GM23338 (cell line): ENCODE measurements at regions not wholly inside any gene's neighbourhood (a gene's known extent, or its start where the extent isn't known, plus 50 kb on each side); places are given as distances from the start of the nearest gene placed in this dataset.

Experiments used
- ATAC-seq: fragments of 200-7000 bp; cut with Tn5 transposase; 3 replicates; pipeline ENCODE4 v1.9.1; 2020
- DNase-seq: peaks from one replicate; pipeline ENCODE4 v3.0.0-alpha.2; 2015; ENCODE audit warnings: low spot score
- H2AFZ ChIP-seq: fragments of 200-600 bp; sonication (generic); 2 replicates; pipeline ENCODE4 v1.8.0; 2016; ENCODE audit warnings: antibody characterized with exemption, mild to moderate bottlenecking, moderate library complexity
- H3F3A ChIP-seq: fragments of 200-600 bp; sonication (generic); replicated peaks from 2 replicates; pipeline ENCODE4 v1.8.0; 2017; ENCODE audit warnings: antibody characterized with exemption, mixed run types, low read depth
- H3K27ac ChIP-seq: fragments of 200-600 bp; sonication (generic); 2 replicates; pipeline ENCODE4 v1.6.1; 2016; ENCODE audit warnings: low read depth
- H3K27me3 ChIP-seq: fragments of 200-600 bp; sonication (generic); 2 replicates; pipeline ENCODE4 v1.8.0; 2016; ENCODE audit warnings: mild to moderate bottlenecking, mixed run types, moderate library complexity; ENCODE audit not compliant: insufficient read depth
- H3K36me3 ChIP-seq: fragments of 200-600 bp; sonication (generic); 2 replicates; pipeline ENCODE4 v1.8.0; 2016; ENCODE audit warnings: mild to moderate bottlenecking; ENCODE audit not compliant: insufficient read depth
- H3K4me1 ChIP-seq: fragments of 200-600 bp; sonication (generic); 2 replicates; pipeline ENCODE4 v1.8.0; 2016; ENCODE audit warnings: mild to moderate bottlenecking, moderate library complexity; ENCODE audit not compliant: insufficient read depth
- H3K4me2 ChIP-seq: fragments of 200-600 bp; sonication (generic); 2 replicates; pipeline ENCODE4 v1.7.1; 2017; ENCODE audit warnings: mixed run types
- H3K4me3 ChIP-seq: fragments of 200-600 bp; sonication (generic); 2 replicates; pipeline ENCODE4 v1.6.1; 2016; ENCODE audit warnings: mixed run types
- H3K79me2 ChIP-seq: fragments of 200-600 bp; sonication (generic); replicated peaks from 2 replicates; pipeline ENCODE4 v1.8.0; 2017; ENCODE audit warnings: mild to moderate bottlenecking; ENCODE audit not compliant: insufficient read depth
- H3K9me2 ChIP-seq: fragments of 200-600 bp; sonication (generic); 2 replicates; pipeline ENCODE4 v1.8.0; 2017; ENCODE audit not compliant: insufficient read depth
- H4K20me1 ChIP-seq: fragments of 200-600 bp; sonication (generic); replicated peaks from 2 replicates; pipeline ENCODE4 v1.8.0; 2017; ENCODE audit warnings: mild to moderate bottlenecking; ENCODE audit not compliant: insufficient read depth
- H3K27ac Mint-ChIP-seq: 2 replicates; pipeline ENCODE4 v1.8.0; 2020; ENCODE audit warnings: inconsistent platforms, mild to moderate bottlenecking, moderate library complexity, mixed read lengths
- H3K27me3 Mint-ChIP-seq: 3 replicates; pipeline ENCODE4 v1.8.0; 2022; ENCODE audit warnings: low read depth, mild to moderate bottlenecking, moderate library complexity, mixed read lengths, inconsistent platforms; ENCODE audit not compliant: insufficient read depth, poor library complexity
- H3K36me3 Mint-ChIP-seq: 3 replicates; pipeline ENCODE4 v1.8.0; 2021; ENCODE audit warnings: low read depth, mild to moderate bottlenecking, inconsistent platforms, moderate library complexity, mixed read lengths
- H3K4me1 Mint-ChIP-seq: 3 replicates; pipeline ENCODE4 v1.8.0; 2020; ENCODE audit warnings: mild to moderate bottlenecking, inconsistent platforms, mixed read lengths
- H3K4me3 Mint-ChIP-seq: 3 replicates; pipeline ENCODE4 v1.8.0; 2021; ENCODE audit warnings: moderate library complexity, mild to moderate bottlenecking, inconsistent platforms, mixed read lengths
- H3K9me3 Mint-ChIP-seq: 3 replicates; pipeline ENCODE4 v1.8.0; 2020; ENCODE audit warnings: moderate library complexity, mild to moderate bottlenecking, inconsistent platforms, mixed read lengths
- CTCF ChIP-seq, 2 experiments: fragments of 200-600 bp in 1 of 2; sonication (generic) in 1 of 2; conservative IDR thresholded peaks; 2 replicates each; pipeline versions ENCODE4 v1.5.1 to v1.6.1; 2016 to 2017; ENCODE audit warnings: antibody characterized with exemption in 2 of 2, low read depth in 2 of 2, mild to moderate bottlenecking in 2 of 2, moderate library complexity in 1 of 2
- EZH2 ChIP-seq: fragments of 200-600 bp; sonication (generic); IDR thresholded peaks from one replicate; pipeline ENCODE4 v1.8.0; 2017; ENCODE audit warnings: antibody characterized with exemption, mild to moderate bottlenecking, low read depth; ENCODE audit not compliant: unreplicated experiment
- NANOG ChIP-seq: IDR thresholded peaks from 2 replicates; pipeline ENCODE4 v1.6.1; 2016; ENCODE audit warnings: antibody characterized with exemption, borderline replicate concordance
- POLR2AphosphoS5 ChIP-seq: IDR thresholded peaks from 2 replicates; pipeline ENCODE4 v1.6.1; 2016; ENCODE audit warnings: antibody characterized with exemption, low read depth
- REST ChIP-seq: IDR thresholded peaks from one replicate; pipeline ENCODE4 v1.6.1; 2018; ENCODE audit warnings: antibody characterized with exemption; ENCODE audit not compliant: unreplicated experiment
- STAT1 ChIP-seq: IDR thresholded peaks from one replicate; pipeline ENCODE4 v1.6.1; 2016; ENCODE audit warnings: antibody characterized with exemption; ENCODE audit not compliant: unreplicated experiment
- ZNF114 ChIP-seq: fragments of 250-450 bp; sonication (Bioruptor Pico); IDR thresholded peaks from 2 replicates; pipeline ENCODE4 v1.5.0; 2020; ENCODE audit warnings: mild to moderate bottlenecking, moderate library complexity
- ZNF331 ChIP-seq: fragments of 250-450 bp; sonication (Bioruptor Pico); IDR thresholded peaks from 2 replicates; pipeline ENCODE4 v1.5.0; 2020; ENCODE audit warnings: low read depth, mild to moderate bottlenecking, moderate library complexity

- Histone ChIP-seq H3K27me3 (no peaks in the 10 kb centered on the region), H2AFZ (peak overlapping the region; percentile 99), H3K27ac (no peak overlapping the region), H3K4me3 (peak overlapping the region; percentile 55), H3K9me2 (no peaks in the 10 kb centered on the region), H3K4me2 (peak overlapping the region; percentile 76), H3F3A (0 out of 2 replicates have a peak, but pooled peaks cover 2% of the 10 kb centered on the region), H3K36me3 (no peaks in the 10 kb centered on the region), H4K20me1 (no peaks in the 10 kb centered on the region), H3K4me1 (peaks cover 16% of the 10 kb centered on the region; the same call in 1 of the 2 replicates), H3K79me2 (no peaks in the 10 kb centered on the region)
- Mint-ChIP-seq H3K9me3 (peaks cover 3% of the 10 kb centered on the region; the same call in 2 of the 3 replicates), H3K36me3 (no peaks in the 10 kb centered on the region), H3K27me3 (peaks cover 8% of the 10 kb centered on the region), H3K4me1 (peaks cover 21% of the 10 kb centered on the region), H3K27ac (no peak overlapping the region), H3K4me3 (peak overlapping the region; percentile 41)
- ATAC-seq (peak; percentile 80), DNase-seq (peak; percentile 68)
- TF ChIP-seq CTCF (conservative IDR thresholded peaks at IDR 0.05; ENCODE audit: low read depth in 2 of 2) (peak; percentile 21; a peak in 2 of 4 replicates), ZNF331 (no peak), REST (no peak)
These were observed 54.9 kb downstream of the ZBTB9 start for GRCh38 chr6:33508935-33509926.

- no peak overlapping the region for H3K4me2 ChIP-seq
- H3K27ac ChIP-seq: no peak overlapping the region
- Mint-ChIP-seq H3K27ac (no peak overlapping the region), H3K9me3 (no peaks in the 10 kb centered on the region), H3K27me3 (peaks cover 4% of the 10 kb centered on the region), H3K36me3 (no peaks in the 10 kb centered on the region), H3K4me1 (peaks cover 15% of the 10 kb centered on the region), H3K4me3 (no peak overlapping the region)
- H2AFZ ChIP-seq: no peak overlapping the region
- H3K4me3 ChIP-seq: no peak overlapping the region
- H3K27me3 ChIP-seq: no peaks in the 10 kb centered on the region
- 0 out of 2 replicates have a peak, but pooled peaks cover 2% of the 10 kb centered on the region for H3F3A ChIP-seq
- H4K20me1 ChIP-seq: no peaks in the 10 kb centered on the region
- no peaks in the 10 kb centered on the region for H3K36me3 ChIP-seq
- no peaks in the 10 kb centered on the region for H3K9me2 ChIP-seq
- H3K79me2 ChIP-seq: no peaks in the 10 kb centered on the region
- ATAC-seq (peak; percentile 25), DNase-seq (peak; percentile 11)
- H3K4me1 ChIP-seq: peaks cover 11% of the 10 kb centered on the region; the same call in 1 of the 2 replicates
- TF ChIP-seq REST (no peak), STAT1 (no peak), ZNF114 (CRISPR knock-in tag) (no peak), NANOG (no peak), POLR2AphosphoS5 (no peak), EZH2 (no peak)
These were observed 58.8 kb downstream of the ZBTB9 start for GRCh38 chr6:33513213-33513612.
